ENCODE measurements at regions not wholly inside any gene's neighbourhood (a gene's known extent, or its start where the extent isn't known, plus 50 kb on each side); places are given as distances from the start of the nearest gene placed in this dataset.
"Not testable (repeated sequence)": the region's sequence is repeated elsewhere in the genome, so short reads cannot be mapped to it uniquely, and the experiment has no call there.

DNA sequence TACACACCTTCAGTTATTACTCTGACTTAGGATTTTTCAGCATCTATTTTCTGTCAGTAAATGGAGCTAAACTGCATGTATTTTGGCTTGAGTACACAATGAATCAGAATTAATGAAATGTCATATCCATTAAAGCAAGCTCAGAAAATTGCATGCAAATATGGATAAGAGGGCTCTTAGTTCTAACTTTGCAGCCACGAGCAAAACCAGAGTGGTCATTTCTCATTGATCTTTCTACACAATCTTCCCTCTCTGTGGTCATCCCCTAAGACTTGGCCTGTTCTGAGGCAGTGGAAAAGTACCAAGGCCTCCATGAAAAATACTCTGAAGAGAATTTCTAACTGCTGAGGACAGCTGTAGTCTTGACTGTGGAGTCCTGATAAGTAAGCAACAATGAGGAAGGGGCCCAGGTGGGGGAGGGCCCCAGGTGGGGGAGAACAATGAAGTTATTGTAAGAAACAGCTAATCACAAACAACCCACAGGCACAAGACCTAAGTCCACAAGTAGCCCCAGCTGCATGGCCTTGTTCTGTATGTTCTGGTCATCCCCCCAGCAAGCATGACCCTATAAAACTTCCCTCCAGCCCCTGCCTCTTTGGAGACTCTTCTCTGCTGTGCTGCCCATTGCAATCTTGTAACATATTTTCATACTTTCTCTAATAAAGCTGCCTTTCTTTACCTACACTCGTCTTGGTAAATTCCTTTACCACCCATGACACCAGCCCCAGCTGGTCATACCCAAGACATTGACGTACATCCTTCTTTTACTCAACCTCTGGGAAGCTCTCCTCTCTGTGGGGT is 230.3 kb downstream of the TDRD15 start:
- no peak for DNase-seq

DNA sequence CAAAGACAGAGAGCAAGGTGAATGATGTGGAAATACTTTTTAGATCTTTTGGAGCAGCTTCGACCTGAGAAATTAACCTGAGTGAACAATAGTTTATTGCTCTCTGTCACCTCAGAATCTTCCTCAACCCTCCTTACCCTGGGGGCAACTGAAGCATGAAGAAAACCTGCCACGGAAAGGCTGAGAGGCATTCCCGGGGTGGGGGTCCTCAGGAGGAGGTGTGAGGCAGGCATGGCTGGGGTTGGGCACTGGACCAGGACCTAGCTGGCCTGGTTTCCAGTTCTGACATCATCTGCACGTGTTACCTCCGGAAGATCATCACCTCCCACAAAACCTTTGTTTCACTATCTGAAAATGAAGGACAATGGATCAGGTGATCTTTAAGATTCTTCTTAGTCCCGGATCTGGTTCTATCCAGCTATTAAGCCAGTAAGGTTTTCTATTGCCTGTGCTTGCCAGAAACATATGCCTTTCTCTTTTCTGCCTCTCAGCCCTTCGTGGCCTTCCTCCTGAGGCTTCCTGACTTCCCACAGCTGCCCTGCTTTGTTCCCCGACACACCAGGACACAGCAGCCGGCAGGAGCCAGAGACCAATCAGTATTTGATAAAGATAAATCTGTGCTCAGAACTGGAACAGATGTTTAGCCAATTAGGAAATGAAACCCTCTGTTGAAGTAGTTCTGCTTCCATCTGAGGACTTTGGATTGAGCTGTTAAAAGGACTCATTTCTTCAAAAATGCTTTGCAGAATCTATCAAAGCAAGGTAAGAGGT is 232.5 kb downstream of the TDRD15 start:
- DNase-seq, result no peak

- no peak for DNase-seq
Observed at GRCh38 chr2:21356857-21357255, 233.1 kb downstream of the TDRD15 start.

DNA sequence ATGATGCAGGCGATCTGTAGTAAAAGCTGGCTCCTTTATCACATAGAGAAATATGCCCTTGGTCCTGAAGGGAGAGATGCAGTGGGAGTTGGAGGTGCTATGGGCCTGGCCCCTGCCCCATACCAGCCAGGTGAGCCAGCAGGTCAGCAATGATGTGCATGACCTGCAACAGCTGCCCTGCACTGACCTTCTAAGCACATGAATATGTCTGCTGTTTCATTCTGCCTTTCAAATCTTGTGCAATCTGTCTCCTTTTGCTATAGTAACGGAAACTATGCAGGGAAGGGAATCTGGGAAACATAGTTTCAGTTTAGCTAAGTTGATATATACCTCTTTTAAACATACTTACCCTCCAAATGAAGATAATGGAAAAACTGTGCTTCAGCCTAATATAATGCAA is 235.2 kb downstream of the TDRD15 start:
- no peak for DNase-seq

DNA sequence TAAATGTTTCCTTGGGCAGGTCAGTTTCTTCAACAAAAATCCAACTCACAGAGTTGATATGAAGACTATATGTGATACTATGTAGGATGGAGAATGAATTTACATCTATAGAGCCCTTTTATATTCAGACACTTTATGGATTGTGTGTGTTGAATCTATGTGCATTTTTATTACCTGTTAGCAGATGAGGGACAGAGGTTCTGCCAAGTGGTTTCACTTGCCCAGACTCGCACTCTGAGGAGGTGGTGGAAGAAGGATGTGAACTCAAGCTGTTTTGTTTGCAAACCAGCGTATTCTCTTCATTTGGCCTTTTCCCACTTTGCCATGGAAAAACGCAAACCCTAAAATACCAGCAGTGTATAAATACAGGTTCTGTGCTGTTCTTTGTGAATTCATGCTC is 237.6 kb downstream of the TDRD15 start:
- no peak for DNase-seq

DNA sequence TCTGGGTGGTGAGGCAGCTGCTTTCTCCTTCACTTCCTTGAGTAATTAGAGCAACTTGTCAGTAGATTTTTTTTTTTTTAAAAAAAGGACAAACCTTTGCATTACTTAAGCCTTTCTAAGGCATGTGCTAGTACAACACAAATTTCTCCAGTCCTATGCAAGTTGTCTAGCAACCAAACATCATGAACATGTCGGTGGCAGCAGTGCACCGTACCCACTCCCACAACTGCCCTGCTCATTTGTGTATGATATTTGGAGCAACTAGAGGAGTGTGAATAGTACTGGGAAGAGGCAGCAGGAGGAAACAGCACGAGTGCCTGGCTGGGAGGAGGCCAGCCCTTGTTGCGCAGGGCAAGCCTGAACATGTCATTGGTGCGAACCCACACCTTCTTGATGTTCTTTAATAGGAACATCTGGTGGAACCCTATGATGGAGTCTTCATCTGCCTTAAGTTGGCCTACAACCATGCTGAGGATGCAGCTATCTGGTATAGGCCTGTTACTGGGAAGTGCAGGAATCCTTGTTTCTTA is 238.3 kb downstream of the TDRD15 start:
- DNase-seq, result no peak

DNA sequence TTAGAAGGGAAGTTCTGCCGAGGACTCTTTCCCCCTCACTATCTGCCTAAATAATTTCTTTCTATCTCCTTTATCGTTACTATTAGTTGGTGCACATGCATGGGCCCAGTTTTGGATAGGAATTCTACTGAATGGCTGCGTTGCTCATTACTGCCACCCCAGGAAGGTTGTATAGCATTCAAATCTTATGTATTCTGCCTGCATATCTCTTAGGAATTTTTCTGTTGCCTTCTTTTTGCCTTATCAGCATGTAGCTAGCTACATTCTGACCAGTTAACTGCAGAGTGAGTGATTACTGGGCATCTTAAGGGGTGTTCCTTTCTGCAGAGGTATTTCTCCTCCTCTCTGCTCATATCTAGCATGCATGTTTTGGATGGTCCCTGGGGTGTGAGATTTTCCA is 239.6 kb downstream of the TDRD15 start:
- DNase-seq, result no peak

GRCh38 chr2:21367421-21367820 is 243.7 kb downstream of the TDRD15 start:
- no peak for DNase-seq

- DNase-seq, result no peak
Observed at GRCh38 chr2:21369787-21370186, 246.0 kb downstream of the TDRD15 start.

DNA sequence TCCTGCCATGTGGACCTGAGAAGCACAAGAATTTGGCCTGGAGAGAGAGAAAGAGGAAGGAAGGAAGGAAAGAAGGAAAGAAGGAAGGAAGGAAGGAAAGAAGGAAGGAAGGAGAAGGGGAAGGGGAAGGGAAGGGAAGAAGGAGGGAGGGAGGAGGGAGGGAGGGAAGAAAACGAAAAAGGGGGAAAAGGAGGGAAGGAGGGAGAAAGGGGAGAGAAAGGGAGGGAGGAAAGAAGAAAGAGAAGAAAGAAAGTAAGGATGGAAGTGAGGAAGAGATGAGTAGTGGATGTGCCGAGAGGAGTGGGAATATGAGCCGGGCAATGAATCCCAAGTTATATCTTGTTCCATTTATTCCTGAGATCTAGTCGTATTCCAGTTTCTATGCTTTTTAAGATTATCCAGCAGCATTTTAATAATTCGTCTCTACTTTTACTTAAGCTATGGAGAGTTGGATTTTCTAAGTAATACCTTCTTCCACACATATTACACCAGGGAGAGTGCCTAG is 247.8 kb downstream of the TDRD15 start:
- DNase-seq, result no peak

GRCh38 chr2:21372654-21373053 is 248.9 kb downstream of the TDRD15 start:
- no peak for DNase-seq

DNA sequence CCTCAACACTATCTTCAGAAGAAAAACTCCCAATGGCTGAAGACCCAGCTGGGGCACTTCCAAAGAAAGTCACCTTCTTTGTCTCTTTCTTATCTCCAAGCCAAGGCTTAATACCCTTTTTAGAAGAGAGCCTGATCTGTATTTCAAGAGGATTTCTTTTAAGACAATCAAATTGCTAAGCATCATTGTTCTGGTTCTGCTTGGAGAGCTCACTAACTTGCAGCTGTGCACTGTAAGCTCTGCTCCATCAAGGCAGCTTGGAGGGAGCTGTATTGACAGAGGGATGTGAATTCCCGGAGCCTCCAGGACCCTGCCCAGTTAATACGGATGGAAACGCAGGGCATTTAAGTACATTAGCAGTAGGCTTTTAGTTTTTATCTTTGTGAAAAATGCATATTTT is 253.1 kb downstream of the TDRD15 start:
- no peak for DNase-seq

- no peak for DNase-seq
Observed at GRCh38 chr2:21379140-21379539, 255.4 kb downstream of the TDRD15 start.

DNA sequence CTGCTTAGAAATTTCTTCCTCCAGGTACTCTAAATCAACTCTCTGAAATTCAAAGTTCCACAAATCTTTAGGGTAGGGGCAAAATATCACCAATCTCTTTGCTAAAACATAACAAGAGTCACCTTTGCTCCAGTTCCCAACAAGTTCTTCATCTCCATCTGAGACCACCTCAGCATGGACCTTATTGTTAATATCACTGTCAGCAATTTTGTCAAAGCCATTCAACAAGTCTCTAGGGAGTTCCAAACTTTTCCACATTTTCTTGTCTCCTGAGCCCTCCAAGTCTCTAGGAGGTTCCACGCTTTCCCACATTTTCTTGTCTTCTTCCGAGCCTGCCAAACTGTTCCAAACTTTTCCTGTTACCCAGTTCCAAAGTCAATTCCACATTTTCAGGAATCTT is 255.9 kb downstream of the TDRD15 start:
- DNase-seq, result not testable (repeated sequence)

DNA sequence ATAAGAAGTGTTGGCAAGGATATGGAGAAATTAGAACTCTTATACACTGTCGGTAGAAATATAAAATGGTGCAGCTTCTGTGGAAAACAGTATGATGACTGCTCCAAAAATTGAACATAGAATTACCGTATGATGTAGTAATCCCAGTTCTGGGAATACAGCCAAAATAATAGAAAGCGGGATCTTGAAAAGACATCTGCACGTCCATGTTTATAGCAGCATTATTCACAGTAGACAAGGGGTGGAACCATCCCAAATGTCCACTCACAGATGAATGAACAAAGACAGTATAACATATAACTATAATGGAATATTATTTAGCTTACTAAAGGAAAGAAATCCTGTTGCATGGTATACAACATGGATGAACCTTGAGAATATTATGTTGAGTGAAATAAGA is 257.7 kb downstream of the TDRD15 start:
- DNase-seq, result no peak

- no peak for DNase-seq
Observed at GRCh38 chr2:21382701-21383520, 259.1 kb downstream of the TDRD15 start.

DNA sequence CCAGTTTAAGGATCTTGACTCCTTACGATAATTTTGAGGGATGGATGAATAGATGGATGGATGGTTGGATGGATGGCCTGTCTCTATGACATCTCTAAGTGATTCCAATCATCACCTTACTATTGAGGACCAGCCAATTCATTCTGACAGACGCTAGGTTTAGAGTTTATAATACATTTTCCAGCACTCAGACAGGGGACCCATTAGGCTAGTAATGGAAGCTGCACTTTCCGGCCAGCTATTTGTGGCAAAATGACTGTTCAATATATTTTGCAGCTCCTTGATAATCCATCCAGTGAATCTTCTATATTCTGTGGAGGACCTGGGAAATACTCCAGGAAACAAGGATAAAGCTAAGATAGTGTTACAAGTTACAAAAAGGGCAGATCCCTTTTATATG is 262.9 kb downstream of the TDRD15 start:
- no peak for DNase-seq

DNA sequence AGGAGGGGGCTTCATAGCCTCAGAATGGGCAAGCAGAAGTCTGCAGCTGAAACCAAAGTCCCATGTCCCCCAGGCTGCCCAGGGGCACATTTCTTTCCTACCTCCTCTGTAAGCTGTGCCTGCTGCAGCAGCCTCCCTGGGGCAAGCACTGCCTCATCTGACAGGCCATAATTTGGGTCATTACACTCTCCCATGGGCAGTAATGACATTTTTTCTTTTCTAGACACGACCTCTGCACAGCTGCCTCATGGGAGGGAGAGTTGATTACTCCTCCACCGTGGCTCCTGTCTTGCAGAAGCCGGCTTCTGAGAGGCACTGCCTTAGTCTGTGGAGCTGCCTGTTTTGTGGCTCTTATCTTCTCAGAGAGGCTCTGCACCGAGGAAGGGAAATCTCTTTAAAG is 268.9 kb downstream of the TDRD15 start:
- DNase-seq, result no peak

- DNase-seq, result no peak
Observed at GRCh38 chr2:21393173-21393572, 269.4 kb downstream of the TDRD15 start.

GRCh38 chr2:21395366-21395765 is 271.6 kb downstream of the TDRD15 start:
- DNase-seq, result no peak

- DNase-seq, result no peak
Observed at GRCh38 chr2:21396252-21396651, 272.5 kb downstream of the TDRD15 start.

- DNase-seq, result no peak
Observed at GRCh38 chr2:21401022-21401698, 277.4 kb downstream of the TDRD15 start.

All from activated naive CD4-positive, alpha-beta T cell treated with anti-CD3 and anti-CD28 coated beads, Interleukin-2, amount 50 U/mL, for 16 hours (primary cell).